HEK293T (cell line): ENCODE measurements at regions not wholly inside any gene's neighbourhood (a gene's known extent, or its start where the extent isn't known, plus 50 kb on each side); places are given as distances from the start of the nearest gene placed in this dataset.

Source experiments
- LEF1 ChIP-seq: fragments of 450-650 bp; IDR thresholded peaks from 2 replicates; pipeline ENCODE4 v1.6.1; 2017; ENCODE audit warnings: mild to moderate bottlenecking, borderline replicate concordance
- ZNF384 ChIP-seq: fragments of 450-650 bp; IDR thresholded peaks from 2 replicates; pipeline ENCODE4 v1.6.1; 2016

- TF ChIP-seq LEF1 (no peak), ZNF384 (no peak)
Measured at GRCh38 chr2:57848723-57849122, 197.9 kb upstream of the VRK2 start.
